Body of pancreas (tissue), 4 donors: ENCODE measurements at regions not wholly inside any gene's neighbourhood (a gene's known extent, or its start where the extent isn't known, plus 50 kb on each side); places are given as distances from the start of the nearest gene placed in this dataset.

ENCODE experiments used
- CTCF ChIP-seq, 7 experiments: fragments of 450-650 bp in 4 of 7; fragments of 200-600 bp in 3 of 7; sonication (generic) in 3 of 7; IDR thresholded peaks; one replicate each; pipeline ENCODE4 v1.5.1; 2016 to 2019; ENCODE audit warnings: antibody characterized with exemption in 7 of 7
- POLR2A ChIP-seq, 3 donors: fragments of 450-650 bp; IDR thresholded peaks; one replicate each; pipeline ENCODE4 v1.6.1; 2016; ENCODE audit warnings: antibody characterized with exemption in 3 of 3, mild to moderate bottlenecking in 2 of 3

- no peak for TF ChIP-seq CTCF (IDR thresholded peaks at IDR 0.05)
- no peak for TF ChIP-seq POLR2A (IDR thresholded peaks at IDR 0.05)
Observed at GRCh38 chr6:44035621-44036020, 91.6 kb downstream of the MRPL14 start.
